ENCODE measurements at regions not wholly inside any gene's neighbourhood (a gene's known extent, or its start where the extent isn't known, plus 50 kb on each side); places are given as distances from the start of the nearest gene placed in this dataset.

DNA sequence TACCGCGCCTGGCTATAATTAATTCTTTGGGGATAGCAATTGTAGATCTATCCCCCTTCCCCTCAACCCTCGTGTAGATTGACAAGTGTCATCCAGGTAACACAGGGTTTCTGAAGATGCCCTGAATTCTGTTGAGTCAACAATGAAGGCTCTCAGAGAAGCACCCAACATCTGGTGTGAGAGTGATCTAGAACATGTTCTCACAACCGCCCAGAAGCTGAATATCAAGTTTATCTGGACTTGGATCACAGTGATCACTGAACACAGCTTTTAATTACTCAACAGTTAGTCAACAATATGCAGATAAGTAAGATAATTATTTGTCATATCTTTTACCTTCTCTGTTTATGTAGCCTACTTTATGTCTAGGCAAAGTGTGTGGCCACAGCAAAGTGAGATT lies 204.2 kb upstream of the RGMB start:
- CTCF ChIA-PET, result interaction anchor here (0.7 kb wide), 1 partner anchor 178 kb away, joined by 3 read pairs; no protein-coding TSS in a partner anchor
- H3K9me3 ChIP-seq (ENCODE audit: control insufficient read depth, insufficient read depth, low read depth, low read length), result no peaks in the 10 kb centered on the region
- H3K27ac ChIP-seq (ENCODE audit: extremely low read depth, low read depth, low read length), result no peak overlapping the region
- TF ChIP-seq ZBTB44 (tag by site-specific recombination; IDR thresholded peaks at IDR 0.05) (no peak), ZNF114 (tag by site-specific recombination; IDR thresholded peaks at IDR 0.05) (no peak), KLF1 (tag by site-specific recombination; IDR thresholded peaks at IDR 0.05) (no peak), ZNF174 (tag by site-specific recombination; IDR thresholded peaks at IDR 0.05) (no peak), PATZ1 (tag by site-specific recombination; IDR thresholded peaks at IDR 0.05) (no peak), KLF16 (tag by site-specific recombination; IDR thresholded peaks at IDR 0.05) (no peak), ZNF521 (tag by site-specific recombination; IDR thresholded peaks at IDR 0.05) (no peak), ZNF785 (tag by site-specific recombination; IDR thresholded peaks at IDR 0.05) (no peak), ZNF112 (tag by site-specific recombination; IDR thresholded peaks at IDR 0.05) (no peak), ZNF514 (tag by site-specific recombination; IDR thresholded peaks at IDR 0.05) (no peak), ZNF416 (tag by site-specific recombination; IDR thresholded peaks at IDR 0.05) (no peak), ZNF837 (tag by site-specific recombination; IDR thresholded peaks at IDR 0.05) (no peak), GLI4 (tag by site-specific recombination; IDR thresholded peaks at IDR 0.05) (no peak), BCL11A (tag by site-specific recombination; IDR thresholded peaks at IDR 0.05; ENCODE audit: low read depth) (no peak), ZNF561 (tag by site-specific recombination; IDR thresholded peaks at IDR 0.05; ENCODE audit: borderline replicate concordance) (no peak), WT1 (tag by site-specific recombination; IDR thresholded peaks at IDR 0.05) (no peak), ZNF660 (tag by site-specific recombination; IDR thresholded peaks at IDR 0.05) (no peak)
- TF ChIP-seq, protein P1, sequence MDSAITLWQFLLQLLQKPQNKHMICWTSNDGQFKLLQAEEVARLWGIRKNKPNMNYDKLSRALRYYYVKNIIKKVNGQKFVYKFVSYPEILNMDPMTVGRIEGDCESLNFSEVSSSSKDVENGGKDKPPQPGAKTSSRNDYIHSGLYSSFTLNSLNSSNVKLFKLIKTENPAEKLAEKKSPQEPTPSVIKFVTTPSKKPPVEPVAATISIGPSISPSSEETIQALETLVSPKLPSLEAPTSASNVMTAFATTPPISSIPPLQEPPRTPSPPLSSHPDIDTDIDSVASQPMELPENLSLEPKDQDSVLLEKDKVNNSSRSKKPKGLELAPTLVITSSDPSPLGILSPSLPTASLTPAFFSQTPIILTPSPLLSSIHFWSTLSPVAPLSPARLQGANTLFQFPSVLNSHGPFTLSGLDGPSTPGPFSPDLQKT (IDR thresholded peaks at IDR 0.05; ENCODE audit: borderline replicate concordance, low read depth, low read length), result no peak
- TF ChIP-seq, protein P2, sequence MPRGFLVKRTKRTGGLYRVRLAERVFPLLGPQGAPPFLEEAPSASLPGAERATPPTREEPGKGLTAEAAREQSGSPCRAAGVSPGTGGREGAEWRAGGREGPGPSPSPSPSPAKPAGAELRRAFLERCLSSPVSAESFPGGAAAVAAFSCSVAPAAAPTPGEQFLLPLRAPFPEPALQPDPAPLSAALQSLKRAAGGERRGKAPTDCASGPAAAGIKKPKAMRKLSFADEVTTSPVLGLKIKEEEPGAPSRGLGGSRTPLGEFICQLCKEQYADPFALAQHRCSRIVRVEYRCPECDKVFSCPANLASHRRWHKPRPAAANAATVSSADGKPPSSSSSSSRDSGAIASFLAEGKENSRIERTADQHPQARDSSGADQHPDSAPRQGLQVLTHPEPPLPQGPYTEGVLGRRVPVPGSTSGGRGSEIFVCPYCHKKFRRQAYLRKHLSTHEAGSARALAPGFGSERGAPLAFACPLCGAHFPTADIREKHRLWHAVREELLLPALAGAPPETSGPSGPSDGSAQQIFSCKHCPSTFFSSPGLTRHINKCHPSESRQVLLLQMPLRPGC (tag by site-specific recombination; IDR thresholded peaks at IDR 0.05), result no peak
- H3K4me1 ChIP-seq (ENCODE audit: control insufficient read depth, insufficient read depth, low read length), result no peaks in the 10 kb centered on the region
- no peaks in the 10 kb centered on the region for H3K36me3 ChIP-seq (ENCODE audit: control insufficient read depth in 2 of 2, insufficient read depth in 1 of 2, low read length in 2 of 2)
- H3K4me3 ChIP-seq (ENCODE audit: low read depth, low read length), result no peak overlapping the region
- POLR2A ChIA-PET, result no interaction called here

GRCh38 chr5:98570010-98570409 lies 203.5 kb upstream of the RGMB start:
- H3K4me3 ChIP-seq (ENCODE audit: low read depth, low read length), result no peak overlapping the region
- POLR2A ChIA-PET, result no interaction called here
- H3K9me3 ChIP-seq (ENCODE audit: control insufficient read depth, insufficient read depth, low read depth, low read length), result no peaks in the 10 kb centered on the region
- H3K4me1 ChIP-seq (ENCODE audit: control insufficient read depth, insufficient read depth, low read length), result no peaks in the 10 kb centered on the region
- H3K27ac ChIP-seq (ENCODE audit: extremely low read depth, low read depth, low read length), result no peak overlapping the region
- TF ChIP-seq ZNF433 (tag by site-specific recombination; IDR thresholded peaks at IDR 0.05; ENCODE audit: low read depth) (no peak), ZNF791 (tag by site-specific recombination; IDR thresholded peaks at IDR 0.05) (no peak), ZFP41 (tag by site-specific recombination; IDR thresholded peaks at IDR 0.05; ENCODE audit: borderline replicate concordance) (no peak)
- TF ChIP-seq, protein P3, sequence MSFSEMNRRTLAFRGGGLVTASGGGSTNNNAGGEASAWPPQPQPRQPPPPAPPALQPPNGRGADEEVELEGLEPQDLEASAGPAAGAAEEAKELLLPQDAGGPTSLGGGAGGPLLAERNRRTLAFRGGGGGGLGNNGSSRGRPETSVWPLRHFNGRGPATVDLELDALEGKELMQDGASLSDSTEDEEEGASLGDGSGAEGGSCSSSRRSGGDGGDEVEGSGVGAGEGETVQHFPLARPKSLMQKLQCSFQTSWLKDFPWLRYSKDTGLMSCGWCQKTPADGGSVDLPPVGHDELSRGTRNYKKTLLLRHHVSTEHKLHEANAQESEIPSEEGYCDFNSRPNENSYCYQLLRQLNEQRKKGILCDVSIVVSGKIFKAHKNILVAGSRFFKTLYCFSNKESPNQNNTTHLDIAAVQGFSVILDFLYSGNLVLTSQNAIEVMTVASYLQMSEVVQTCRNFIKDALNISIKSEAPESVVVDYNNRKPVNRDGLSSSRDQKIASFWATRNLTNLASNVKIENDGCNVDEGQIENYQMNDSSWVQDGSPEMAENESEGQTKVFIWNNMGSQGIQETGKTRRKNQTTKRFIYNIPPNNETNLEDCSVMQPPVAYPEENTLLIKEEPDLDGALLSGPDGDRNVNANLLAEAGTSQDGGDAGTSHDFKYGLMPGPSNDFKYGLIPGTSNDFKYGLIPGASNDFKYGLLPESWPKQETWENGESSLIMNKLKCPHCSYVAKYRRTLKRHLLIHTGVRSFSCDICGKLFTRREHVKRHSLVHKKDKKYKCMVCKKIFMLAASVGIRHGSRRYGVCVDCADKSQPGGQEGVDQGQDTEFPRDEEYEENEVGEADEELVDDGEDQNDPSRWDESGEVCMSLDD (tag by site-specific recombination; IDR thresholded peaks at IDR 0.05), result no peak
- no peaks in the 10 kb centered on the region for H3K36me3 ChIP-seq (ENCODE audit: control insufficient read depth in 2 of 2, insufficient read depth in 1 of 2, low read length in 2 of 2)
- CTCF ChIA-PET, result no interaction called here
